Caco-2 (cell line): ENCODE measurements at regions not wholly inside any gene's neighbourhood (a gene's known extent, or its start where the extent isn't known, plus 50 kb on each side); places are given as distances from the start of the nearest gene placed in this dataset.

Source experiments
- BruUV-seq: library from RNA; stranded (reverse); fragments of 400-500 nt; replicated peaks from 2 replicates; lab custom pipeline; 2021; lab: Mats Ljungman, UMichigan
- CTCF ChIA-PET: fragments of 300-600 bp; sonication (Branson Sonifier 250); formaldehyde crosslinking; loops from one replicate; lab custom pipeline; 2022; ENCODE audit warnings: antibody characterized with exemption; lab: Charles Lee
- POLR2A ChIA-PET: fragments of 300-600 bp; sonication (Branson Sonifier 250); formaldehyde crosslinking; loops from one replicate; lab custom pipeline; 2022; ENCODE audit warnings: antibody characterized with exemption; lab: Charles Lee
- DNase-seq, 2 experiments: peaks; one replicate each; pipeline versions ENCODE4 v3.0.0 to v3.0.0-alpha.2; 2020 to 2022
- H3K27me3 ChIP-seq: replicated peaks from 2 replicates; pipeline ENCODE4 v1.6.0; 2011; ENCODE audit warnings: low read length; ENCODE audit not compliant: control insufficient read depth, insufficient read depth
- H3K36me3 ChIP-seq: 2 replicates; pipeline ENCODE4 v1.5.1; 2011; ENCODE audit warnings: low read length; ENCODE audit not compliant: control insufficient read depth, insufficient read depth
- H3K4me1 ChIP-seq: fragments of 250-450 bp; sonication (Bioruptor Pico); 2 replicates; pipeline ENCODE4 v1.5.1; 2020; ENCODE audit warnings: mild to moderate bottlenecking
- H3K4me3 ChIP-seq: 2 replicates; pipeline ENCODE4 v1.5.1; 2011; ENCODE audit warnings: low read depth, mild to moderate bottlenecking, control low read depth, low read length
- H3K9me3 ChIP-seq: fragments of 250-450 bp; sonication (Bioruptor Pico); 2 replicates; pipeline ENCODE4 v1.5.1; 2020; ENCODE audit warnings: mild to moderate bottlenecking, moderate library complexity
- H3K27ac Mint-ChIP-seq: one replicate; pipeline ENCODE4 v1.8.0; 2022; ENCODE audit warnings: mixed read lengths; ENCODE audit not compliant: unreplicated experiment
- H3K27me3 Mint-ChIP-seq: one replicate; pipeline ENCODE4 v1.8.0; 2022; ENCODE audit warnings: mixed read lengths; ENCODE audit not compliant: insufficient read depth, unreplicated experiment
- H3K36me3 Mint-ChIP-seq: one replicate; pipeline ENCODE4 v1.8.0; 2022; ENCODE audit warnings: mild to moderate bottlenecking, mixed read lengths; ENCODE audit not compliant: insufficient read depth, unreplicated experiment
- H3K4me1 Mint-ChIP-seq: one replicate; pipeline ENCODE4 v1.8.0; 2022; ENCODE audit warnings: low read depth, mixed read lengths; ENCODE audit not compliant: unreplicated experiment
- H3K4me3 Mint-ChIP-seq: one replicate; pipeline ENCODE4 v1.8.0; 2022; ENCODE audit warnings: mild to moderate bottlenecking, moderate library complexity, mixed read lengths; ENCODE audit not compliant: unreplicated experiment
- H3K9me3 Mint-ChIP-seq: one replicate; pipeline ENCODE4 v1.8.0; 2022; ENCODE audit warnings: mixed read lengths; ENCODE audit not compliant: unreplicated experiment
- CTCF ChIP-seq, 2 experiments: fragments of 200-600 bp in 1 of 2; IDR thresholded peaks; 1 replicate in 1 of 2; 2 replicates in 1 of 2; pipeline versions ENCODE4 v1.5.1 to v1.8.0; 2011 to 2022; ENCODE audit warnings: antibody characterized with exemption in 1 of 2, control low read depth in 1 of 2, inconsistent platforms in 1 of 2, low read depth in 1 of 2, low read length in 1 of 2, mild to moderate bottlenecking in 1 of 2, moderate library complexity in 1 of 2; ENCODE audit not compliant: insufficient read depth in 1 of 2, severe bottlenecking in 1 of 2, unreplicated experiment in 1 of 2
- intact Hi-C: fragments of 100-400 bp; cut with micrococcal nuclease; formaldehyde crosslinking; loops from one replicate; pipeline ENCODE4 v1.10.0; 2022; ENCODE audit not compliant: unreplicated experiment

DNA sequence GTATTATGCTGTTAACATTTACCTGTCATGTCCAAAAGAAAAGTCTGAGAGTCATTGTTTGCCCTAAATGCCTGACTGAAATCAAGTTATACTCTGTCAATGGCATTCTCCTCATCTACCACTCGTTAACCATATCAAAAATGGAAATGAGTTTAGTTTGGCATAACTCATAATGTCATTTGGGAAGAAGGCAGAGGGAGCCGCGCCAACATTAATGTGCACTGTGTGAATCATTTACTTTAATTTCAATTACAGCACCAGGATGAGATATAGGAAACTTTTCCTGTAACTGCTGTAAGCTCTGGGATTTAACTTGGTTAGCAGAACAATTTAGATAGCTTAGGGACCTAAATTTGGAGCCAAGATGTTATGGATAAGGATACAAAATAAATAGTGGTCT lies 871.2 kb upstream of the POU3F3 start:
- intact Hi-C loops = no loop called here
- H3K27me3 ChIP-seq = no peaks in the 10 kb centered on the region
- no TSS peak for BruUV-seq
- Mint-ChIP-seq H3K36me3 (no peaks in the 10 kb centered on the region), H3K4me3 (no peak overlapping the region), H3K9me3 (no peaks in the 10 kb centered on the region), H3K4me1 (no peaks in the 10 kb centered on the region), H3K27ac (no peak overlapping the region), H3K27me3 (peaks cover 4% of the 10 kb centered on the region)
- DNase-seq = no peak
- CTCF ChIA-PET = no interaction called here
- POLR2A ChIA-PET = no interaction called here
- H3K4me1 ChIP-seq = no peaks in the 10 kb centered on the region
- no peaks in the 10 kb centered on the region for H3K9me3 ChIP-seq
- TF ChIP-seq CTCF (IDR thresholded peaks at IDR 0.05; ENCODE audit: insufficient read depth in 1 of 2, low read depth in 1 of 2, low read length in 1 of 2, severe bottlenecking in 1 of 2, unreplicated experiment in 1 of 2) = no peak
- H3K36me3 ChIP-seq = no peaks in the 10 kb centered on the region
- no peak overlapping the region for H3K4me3 ChIP-seq

DNA sequence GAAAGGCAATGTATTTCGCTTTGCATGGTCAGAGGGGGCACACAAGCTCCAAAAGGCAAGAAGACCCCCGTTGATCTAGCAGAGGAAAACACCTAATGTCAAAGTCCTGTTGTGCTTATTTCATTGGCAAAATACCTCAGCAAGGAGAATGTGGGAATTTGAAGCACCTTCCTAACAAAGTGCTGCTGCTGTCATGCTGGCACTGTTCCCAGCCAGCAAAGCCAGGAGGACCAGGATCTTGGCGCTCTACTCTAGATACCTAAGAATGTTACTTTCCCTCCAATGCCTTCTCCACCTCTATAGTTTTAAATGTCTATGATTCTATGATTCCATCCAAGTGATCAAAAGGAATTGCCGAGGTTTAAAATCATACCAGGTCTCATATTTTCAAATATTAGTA lies 867.9 kb upstream of the POU3F3 start:
- Mint-ChIP-seq H3K36me3 (no peaks in the 10 kb centered on the region), H3K4me1 (no peaks in the 10 kb centered on the region), H3K9me3 (no peaks in the 10 kb centered on the region), H3K27me3 (peaks cover 4% of the 10 kb centered on the region), H3K27ac (no peak overlapping the region), H3K4me3 (no peak overlapping the region)
- DNase-seq = no peak
- H3K4me1 ChIP-seq = no peaks in the 10 kb centered on the region
- TF ChIP-seq CTCF (IDR thresholded peaks at IDR 0.05; ENCODE audit: insufficient read depth in 1 of 2, low read depth in 1 of 2, low read length in 1 of 2, severe bottlenecking in 1 of 2, unreplicated experiment in 1 of 2) = no peak
- no peaks in the 10 kb centered on the region for H3K27me3 ChIP-seq
- BruUV-seq = no TSS peak
- ChIA-PET POLR2A (no interaction called here), CTCF (no interaction called here)
- intact Hi-C loops = no loop called here
- no peaks in the 10 kb centered on the region for H3K9me3 ChIP-seq
- H3K36me3 ChIP-seq = no peaks in the 10 kb centered on the region
- H3K4me3 ChIP-seq = no peak overlapping the region

DNA sequence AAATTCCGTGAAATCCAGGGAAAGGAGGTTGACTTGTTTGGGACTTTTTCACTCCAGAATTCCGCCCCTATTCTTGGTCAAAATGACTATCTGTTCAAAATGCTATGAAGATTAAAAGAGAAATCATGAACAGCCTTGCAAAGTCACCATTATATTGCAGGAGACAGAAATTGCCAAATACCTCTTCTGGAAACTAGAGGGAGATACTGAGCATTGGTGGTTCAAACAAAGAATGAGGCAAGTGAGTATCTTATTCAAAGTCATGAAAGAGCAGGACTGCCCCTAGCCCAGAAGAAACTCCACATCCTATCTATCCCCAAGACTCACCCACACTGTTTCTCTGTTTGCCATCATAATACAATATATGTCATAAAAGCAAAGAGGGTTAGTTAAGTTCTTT lies 862.3 kb upstream of the POU3F3 start:
- Histone ChIP-seq H3K27me3 (no peaks in the 10 kb centered on the region), H3K36me3 (no peaks in the 10 kb centered on the region), H3K4me3 (no peak overlapping the region), H3K9me3 (no peaks in the 10 kb centered on the region), H3K4me1 (no peaks in the 10 kb centered on the region)
- Mint-ChIP-seq H3K27ac (no peak overlapping the region), H3K36me3 (no peaks in the 10 kb centered on the region), H3K9me3 (no peaks in the 10 kb centered on the region), H3K4me3 (no peak overlapping the region), H3K4me1 (no peaks in the 10 kb centered on the region), H3K27me3 (peaks cover 9% of the 10 kb centered on the region)
- no TSS peak for BruUV-seq
- intact Hi-C loops = no loop called here
- ChIA-PET CTCF (no interaction called here), POLR2A (no interaction called here)
- no peak for DNase-seq
- TF ChIP-seq CTCF (IDR thresholded peaks at IDR 0.05; ENCODE audit: insufficient read depth in 1 of 2, low read depth in 1 of 2, low read length in 1 of 2, severe bottlenecking in 1 of 2, unreplicated experiment in 1 of 2) = peak; percentile 41 to 42
